ENCODE measurements at regions not wholly inside any gene's neighbourhood (a gene's known extent, or its start where the extent isn't known, plus 50 kb on each side); places are given as distances from the start of the nearest gene placed in this dataset.

GRCh38 chr1:191913260-191913977 lies 244.8 kb upstream of the RGS18 start:
- Mint-ChIP-seq H3K4me1 (no peaks in the 10 kb centered on the region), H3K27ac (no peak overlapping the region), H3K36me3 (peaks cover 6% of the 10 kb centered on the region), H3K9me3 (peaks cover 2 to 13% of the 10 kb centered on the region in 2 donors), H3K27me3 (ENCODE audit: low read depth in 2 of 2) (no peaks in the 10 kb centered on the region), H3K4me3 (no peak overlapping the region)
- no peak for DNase-seq
- Histone ChIP-seq H3K27ac (ENCODE audit: low read length) (no peak overlapping the region), H3K27me3 (ENCODE audit: control insufficient read depth, insufficient read depth, low read length) (no peaks in the 10 kb centered on the region), H3K36me3 (ENCODE audit: control insufficient read depth, insufficient read depth, low read length) (no peaks in the 10 kb centered on the region), H3K4me3 (ENCODE audit: low read length) (no peak overlapping the region), H3K4me1 (ENCODE audit: control insufficient read depth, insufficient read depth, low read length) (no peaks in the 10 kb centered on the region), H3K9me3 (ENCODE audit: control insufficient read depth, insufficient read depth, low read length) (peaks cover 12% of the 10 kb centered on the region)
- ATAC-seq, result no peak
- intact Hi-C loops (cut with micrococcal nuclease), result no loop called here
- no peak for TF ChIP-seq CTCF (IDR thresholded peaks at IDR 0.05)

- H3K36me3 Mint-ChIP-seq, result peaks cover 17% of the 10 kb centered on the region
- H3K27ac ChIP-seq (ENCODE audit: low read length), result no peak overlapping the region
- H3K4me3 ChIP-seq (ENCODE audit: low read length), result no peak overlapping the region
- intact Hi-C loops (cut with micrococcal nuclease), result no loop called here
- WGBS (ENCODE audit: insufficient coverage), result 61% methylated on average over 1 of the region's 1 CpG
- DNase-seq (no peak), ATAC-seq (no peak)
- no peaks in the 10 kb centered on the region for H3K4me1 Mint-ChIP-seq
- no peaks in the 10 kb centered on the region for H3K27me3 ChIP-seq (ENCODE audit: control insufficient read depth, insufficient read depth, low read length)
- H3K9me3 Mint-ChIP-seq, result peaks cover 13 to 17% of the 10 kb centered on the region in 2 donors
- no peak overlapping the region for H3K4me3 Mint-ChIP-seq
- TF ChIP-seq CTCF (IDR thresholded peaks at IDR 0.05), result no peak
- peaks cover 20% of the 10 kb centered on the region for H3K9me3 ChIP-seq (ENCODE audit: control insufficient read depth, insufficient read depth, low read length)
- H3K4me1 ChIP-seq (ENCODE audit: control insufficient read depth, insufficient read depth, low read length), result no peaks in the 10 kb centered on the region
- no peaks in the 10 kb centered on the region for H3K27me3 Mint-ChIP-seq (ENCODE audit: low read depth in 2 of 2)
- H3K27ac Mint-ChIP-seq, result no peak overlapping the region
- no peaks in the 10 kb centered on the region for H3K36me3 ChIP-seq (ENCODE audit: control insufficient read depth, insufficient read depth, low read length)
Measured at GRCh38 chr1:191929383-191929782, 228.9 kb upstream of the RGS18 start.

- no peak overlapping the region for H3K27ac ChIP-seq (ENCODE audit: low read length)
- Mint-ChIP-seq H3K9me3 (peaks cover 10 to 15% of the 10 kb centered on the region in 2 donors), H3K4me1 (no peaks in the 10 kb centered on the region), H3K4me3 (no peak overlapping the region), H3K27ac (no peak overlapping the region), H3K27me3 (ENCODE audit: low read depth in 2 of 2) (no peaks in the 10 kb centered on the region), H3K36me3 (peaks cover 6% of the 10 kb centered on the region)
- no peaks in the 10 kb centered on the region for H3K4me1 ChIP-seq (ENCODE audit: control insufficient read depth, insufficient read depth, low read length)
- H3K9me3 ChIP-seq (ENCODE audit: control insufficient read depth, insufficient read depth, low read length), result no peaks in the 10 kb centered on the region
- H3K27me3 ChIP-seq (ENCODE audit: control insufficient read depth, insufficient read depth, low read length), result no peaks in the 10 kb centered on the region
- no peak overlapping the region for H3K4me3 ChIP-seq (ENCODE audit: low read length)
- H3K36me3 ChIP-seq (ENCODE audit: control insufficient read depth, insufficient read depth, low read length), result no peaks in the 10 kb centered on the region
- WGBS (ENCODE audit: insufficient coverage), result no CpG with 5 or more reads among the region's 1 CpG
- no peak for TF ChIP-seq CTCF (IDR thresholded peaks at IDR 0.05)
- intact Hi-C loops (cut with micrococcal nuclease), result no loop called here
- no peak for DNase-seq
- ATAC-seq, result no peak
Measured at GRCh38 chr1:191943684-191944083, 214.6 kb upstream of the RGS18 start.

GRCh38 chr1:191953526-191953925 lies 204.7 kb upstream of the RGS18 start:
- intact Hi-C loops (cut with micrococcal nuclease), result no loop called here
- Mint-ChIP-seq H3K27me3 (ENCODE audit: low read depth in 2 of 2) (no peaks in the 10 kb centered on the region), H3K4me1 (no peaks in the 10 kb centered on the region), H3K27ac (no peak overlapping the region), H3K36me3 (no peaks in the 10 kb centered on the region), H3K4me3 (no peak overlapping the region), H3K9me3 (peaks cover 6% of the 10 kb centered on the region in 2 donors)
- DNase-seq (no peak), ATAC-seq (no peak)
- WGBS (ENCODE audit: insufficient coverage), result no CpG with 5 or more reads among the region's 1 CpG
- H3K27ac ChIP-seq (ENCODE audit: low read length), result no peak overlapping the region
- no peaks in the 10 kb centered on the region for H3K27me3 ChIP-seq (ENCODE audit: control insufficient read depth, insufficient read depth, low read length)
- H3K36me3 ChIP-seq (ENCODE audit: control insufficient read depth, insufficient read depth, low read length), result no peaks in the 10 kb centered on the region
- no peak for TF ChIP-seq CTCF (IDR thresholded peaks at IDR 0.05)
- H3K4me3 ChIP-seq (ENCODE audit: low read length), result no peak overlapping the region
- H3K4me1 ChIP-seq (ENCODE audit: control insufficient read depth, insufficient read depth, low read length), result no peaks in the 10 kb centered on the region
- no peaks in the 10 kb centered on the region for H3K9me3 ChIP-seq (ENCODE audit: control insufficient read depth, insufficient read depth, low read length)

All from natural killer cell (primary cell).